NCI-H2029 treated with DMSO at 0.1 percent for 48 hours (cell line): ENCODE measurements at regions not wholly inside any gene's neighbourhood (a gene's known extent, or its start where the extent isn't known, plus 50 kb on each side); places are given as distances from the start of the nearest gene placed in this dataset.
"Not testable (repeated sequence)": the region's sequence is repeated elsewhere in the genome, so short reads cannot be mapped to it uniquely, and the experiment has no call there.

Source experiments
- DNase-seq: peaks from one replicate; lab custom pipeline; 2025; lab: John Stamatoyannopoulos, UW

- no peak for DNase-seq
Observed at GRCh38 chr3:18124501-18124900, 300.6 kb downstream of the SATB1 start.

- no peak for DNase-seq
Observed at GRCh38 chr3:18122264-18122663, 302.9 kb downstream of the SATB1 start.

- DNase-seq, result no peak
Observed at GRCh38 chr3:18121020-18121419, 304.1 kb downstream of the SATB1 start.

- DNase-seq, result no peak
Observed at GRCh38 chr3:18119866-18120265, 305.3 kb downstream of the SATB1 start.

GRCh38 chr3:18114894-18115293, 310.2 kb downstream of the SATB1 start:
- DNase-seq, result no peak

GRCh38 chr3:18113417-18113816, 311.7 kb downstream of the SATB1 start:
- DNase-seq, result no peak

GRCh38 chr3:18112674-18113375, 312.3 kb downstream of the SATB1 start:
- DNase-seq, result no peak

- peak; percentile 89 for DNase-seq
Observed at GRCh38 chr3:18111796-18112232, 313.3 kb downstream of the SATB1 start.

GRCh38 chr3:18103591-18103990, 321.5 kb downstream of the SATB1 start:
- DNase-seq, result no peak

GRCh38 chr3:18100121-18100520, 325.0 kb downstream of the SATB1 start:
- no peak for DNase-seq

GRCh38 chr3:18099611-18100010, 325.5 kb downstream of the SATB1 start:
- no peak for DNase-seq

GRCh38 chr3:18098960-18099587, 326.1 kb downstream of the SATB1 start:
- no peak for DNase-seq

GRCh38 chr3:18097989-18098388, 327.1 kb downstream of the SATB1 start:
- no peak for DNase-seq

GRCh38 chr3:18097473-18097872, 327.7 kb downstream of the SATB1 start:
- no peak for DNase-seq

- DNase-seq, result no peak
Observed at GRCh38 chr3:18092726-18093125, 332.4 kb downstream of the SATB1 start.

- no peak for DNase-seq
Observed at GRCh38 chr3:18090377-18090776, 334.8 kb downstream of the SATB1 start.

- no peak for DNase-seq
Observed at GRCh38 chr3:18087988-18088387, 337.2 kb downstream of the SATB1 start.

- no peak for DNase-seq
Observed at GRCh38 chr3:18086760-18087159, 338.4 kb downstream of the SATB1 start.

GRCh38 chr3:18086078-18086477, 339.1 kb downstream of the SATB1 start:
- DNase-seq, result no peak

- no peak for DNase-seq
Observed at GRCh38 chr3:18085429-18085828, 339.7 kb downstream of the SATB1 start.

- DNase-seq, result not testable (repeated sequence)
Observed at GRCh38 chr3:18083273-18083590, 340.8 kb upstream of the TBC1D5 start.

- no peak for DNase-seq
Observed at GRCh38 chr3:18082551-18083272, 340.3 kb upstream of the TBC1D5 start.

- DNase-seq, result no peak
Observed at GRCh38 chr3:18080198-18080689, 337.8 kb upstream of the TBC1D5 start.
